CD4-positive, alpha-beta T cell (primary cell): ENCODE measurements at regions not wholly inside any gene's neighbourhood (a gene's known extent, or its start where the extent isn't known, plus 50 kb on each side); places are given as distances from the start of the nearest gene placed in this dataset.

ENCODE experiments used
- ATAC-seq: fragments of 200-7000 bp; cut with Tn5 transposase; one replicate; pipeline ENCODE4 v1.10.0; 2022; ENCODE audit warnings: mild to moderate bottlenecking; ENCODE audit not compliant: poor library complexity
- CTCF ChIA-PET: fragments of 350-600 bp; sonication (Branson Sonifier 250); formaldehyde crosslinking; loops from one replicate; lab custom pipeline; 2021; ENCODE audit warnings: antibody characterized with exemption, inconsistent platforms; lab: Charles Lee
- POLR2A ChIA-PET: fragments of 350-600 bp; sonication (Branson Sonifier 250); formaldehyde crosslinking; loops from one replicate; lab custom pipeline; 2021; ENCODE audit warnings: antibody characterized with exemption, inconsistent platforms; lab: Charles Lee
- DNase-seq, 14 experiments: peaks; one replicate each; pipeline ENCODE4 v3.0.0-alpha.2; 2013 to 2020; ENCODE audit warnings: mixed read lengths in 2 of 14
- H3K27ac ChIP-seq, 2 donors: one replicate each; pipeline versions ENCODE4 v1.5.1 to v1.7.0; 2013; ENCODE audit warnings: low read length in 2 of 2, low read depth in 1 of 2, mild to moderate bottlenecking in 1 of 2
- H3K27me3 ChIP-seq, 2 experiments: 1 replicate in 1 of 2; 2 replicates in 1 of 2; pipeline versions ENCODE4 v1.6.1 to v1.7.0; 2013; ENCODE audit warnings: low read length in 2 of 2, control low read depth in 1 of 2, mild to moderate bottlenecking in 1 of 2, moderate library complexity in 1 of 2; ENCODE audit not compliant: insufficient read depth in 2 of 2, control insufficient read depth in 1 of 2
- H3K36me3 ChIP-seq: one replicate; pipeline ENCODE4 v1.6.1; 2013; ENCODE audit warnings: low read length, control low read depth; ENCODE audit not compliant: insufficient read depth
- H3K4me1 ChIP-seq: one replicate; pipeline ENCODE4 v1.6.1; 2013; ENCODE audit warnings: low read length, control low read depth; ENCODE audit not compliant: insufficient read depth
- H3K4me3 ChIP-seq: one replicate; pipeline ENCODE4 v1.5.1; 2013; ENCODE audit warnings: mild to moderate bottlenecking, low read length, moderate library complexity
- H3K9me3 ChIP-seq, 2 experiments: 1 replicate in 1 of 2; 2 replicates in 1 of 2; pipeline versions ENCODE4 v1.6.1 to v1.7.0; 2013; ENCODE audit warnings: low read length in 2 of 2, mild to moderate bottlenecking in 2 of 2, control low read depth in 1 of 2, moderate library complexity in 1 of 2; ENCODE audit not compliant: control insufficient read depth in 1 of 2, insufficient read depth in 1 of 2
- H3K27ac Mint-ChIP-seq: one replicate; pipeline ENCODE4 v1.8.0; 2020; ENCODE audit warnings: mixed read lengths
- H3K27me3 Mint-ChIP-seq: one replicate; pipeline ENCODE4 v1.8.0; 2021; ENCODE audit warnings: mixed read lengths
- H3K36me3 Mint-ChIP-seq: one replicate; pipeline ENCODE4 v1.8.0; 2021; ENCODE audit warnings: low read depth, mixed read lengths
- H3K4me1 Mint-ChIP-seq: one replicate; pipeline ENCODE4 v1.8.0; 2021; ENCODE audit warnings: low read depth, mixed read lengths
- H3K4me3 Mint-ChIP-seq: one replicate; pipeline ENCODE4 v1.8.0; 2020; ENCODE audit warnings: mild to moderate bottlenecking, mixed read lengths
- H3K9me3 Mint-ChIP-seq: one replicate; pipeline ENCODE4 v1.8.0; 2020; ENCODE audit warnings: mixed read lengths
- intact Hi-C, 2 experiments: fragments of 100-400 bp; cut with DNase I in 1 of 2; cut with micrococcal nuclease in 1 of 2; formaldehyde crosslinking; loops; one replicate each; pipeline versions ENCODE4 v1.15.1 to v1.9.0; 2023 to 2025; cut with DNase I, micrococcal nuclease
- TF ChIP-seq, protein P1 (sequence below): fragments of 200-600 bp; IDR thresholded peaks from one replicate; pipeline ENCODE4 v1.8.0; 2022; ENCODE audit warnings: antibody characterized with exemption, mild to moderate bottlenecking

DNA sequence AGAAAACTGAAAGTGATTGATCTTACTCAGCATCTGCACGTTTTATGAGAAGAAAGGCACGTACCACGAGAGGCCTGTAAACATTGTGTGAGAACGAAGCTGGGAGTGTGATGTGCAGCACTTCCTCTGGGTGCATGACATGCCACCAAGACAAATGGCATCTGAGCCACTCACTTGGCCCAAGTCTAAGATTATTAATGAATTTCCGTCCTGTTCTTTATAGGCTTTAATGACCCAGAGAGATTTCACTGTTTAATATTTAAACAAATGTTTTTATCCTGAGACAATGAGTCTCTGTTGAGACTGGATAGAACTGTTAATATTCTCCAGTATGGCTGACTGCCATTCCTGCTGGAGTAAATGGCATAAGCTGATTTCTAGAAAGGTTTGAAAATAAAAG lies 172.6 kb upstream of the PHACTR1 start:
- Mint-ChIP-seq H3K4me1 (no peaks in the 10 kb centered on the region), H3K27me3 (peaks cover 13% of the 10 kb centered on the region), H3K9me3 (peaks cover 2% of the 10 kb centered on the region), H3K4me3 (no peak overlapping the region), H3K27ac (no peak overlapping the region), H3K36me3 (no peaks in the 10 kb centered on the region)
- Histone ChIP-seq H3K27ac (no peak overlapping the region), H3K9me3 (no peaks in the 10 kb centered on the region), H3K4me1 (no peaks in the 10 kb centered on the region), H3K36me3 (no peaks in the 10 kb centered on the region), H3K4me3 (no peak overlapping the region), H3K27me3 (no peaks in the 10 kb centered on the region)
- TF ChIP-seq, protein P1, sequence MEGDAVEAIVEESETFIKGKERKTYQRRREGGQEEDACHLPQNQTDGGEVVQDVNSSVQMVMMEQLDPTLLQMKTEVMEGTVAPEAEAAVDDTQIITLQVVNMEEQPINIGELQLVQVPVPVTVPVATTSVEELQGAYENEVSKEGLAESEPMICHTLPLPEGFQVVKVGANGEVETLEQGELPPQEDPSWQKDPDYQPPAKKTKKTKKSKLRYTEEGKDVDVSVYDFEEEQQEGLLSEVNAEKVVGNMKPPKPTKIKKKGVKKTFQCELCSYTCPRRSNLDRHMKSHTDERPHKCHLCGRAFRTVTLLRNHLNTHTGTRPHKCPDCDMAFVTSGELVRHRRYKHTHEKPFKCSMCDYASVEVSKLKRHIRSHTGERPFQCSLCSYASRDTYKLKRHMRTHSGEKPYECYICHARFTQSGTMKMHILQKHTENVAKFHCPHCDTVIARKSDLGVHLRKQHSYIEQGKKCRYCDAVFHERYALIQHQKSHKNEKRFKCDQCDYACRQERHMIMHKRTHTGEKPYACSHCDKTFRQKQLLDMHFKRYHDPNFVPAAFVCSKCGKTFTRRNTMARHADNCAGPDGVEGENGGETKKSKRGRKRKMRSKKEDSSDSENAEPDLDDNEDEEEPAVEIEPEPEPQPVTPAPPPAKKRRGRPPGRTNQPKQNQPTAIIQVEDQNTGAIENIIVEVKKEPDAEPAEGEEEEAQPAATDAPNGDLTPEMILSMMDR, result no peak
- CTCF ChIA-PET, result no interaction called here
- intact Hi-C loops, result loop anchor here in 1 of 2 experiments (10.0 kb wide), 1 partner anchor 651 kb away; no protein-coding TSS in a partner anchor
- POLR2A ChIA-PET, result no interaction called here
- no peak for ATAC-seq
- DNase-seq, result no peak

- H3K27ac ChIP-seq, result no peak overlapping the region
- ATAC-seq, result no peak
- Mint-ChIP-seq H3K4me3 (no peak overlapping the region), H3K9me3 (peaks cover 2% of the 10 kb centered on the region), H3K4me1 (no peaks in the 10 kb centered on the region), H3K27ac (no peak overlapping the region), H3K27me3 (peaks cover 7% of the 10 kb centered on the region), H3K36me3 (no peaks in the 10 kb centered on the region)
- TF ChIP-seq, protein P1, result no peak
- H3K4me3 ChIP-seq, result no peak overlapping the region
- no peaks in the 10 kb centered on the region for H3K9me3 ChIP-seq
- no peaks in the 10 kb centered on the region for H3K27me3 ChIP-seq
- DNase-seq, result no peak
- no peaks in the 10 kb centered on the region for H3K36me3 ChIP-seq
- intact Hi-C loops, result loop anchor here in 1 of 2 experiments (10.0 kb wide), 1 partner anchor 650 kb away; no protein-coding TSS in a partner anchor
- CTCF ChIA-PET, result no interaction called here
- no peaks in the 10 kb centered on the region for H3K4me1 ChIP-seq
- POLR2A ChIA-PET, result no interaction called here
Measured at GRCh38 chr6:12544821-12545565, 171.6 kb upstream of the PHACTR1 start.

DNA sequence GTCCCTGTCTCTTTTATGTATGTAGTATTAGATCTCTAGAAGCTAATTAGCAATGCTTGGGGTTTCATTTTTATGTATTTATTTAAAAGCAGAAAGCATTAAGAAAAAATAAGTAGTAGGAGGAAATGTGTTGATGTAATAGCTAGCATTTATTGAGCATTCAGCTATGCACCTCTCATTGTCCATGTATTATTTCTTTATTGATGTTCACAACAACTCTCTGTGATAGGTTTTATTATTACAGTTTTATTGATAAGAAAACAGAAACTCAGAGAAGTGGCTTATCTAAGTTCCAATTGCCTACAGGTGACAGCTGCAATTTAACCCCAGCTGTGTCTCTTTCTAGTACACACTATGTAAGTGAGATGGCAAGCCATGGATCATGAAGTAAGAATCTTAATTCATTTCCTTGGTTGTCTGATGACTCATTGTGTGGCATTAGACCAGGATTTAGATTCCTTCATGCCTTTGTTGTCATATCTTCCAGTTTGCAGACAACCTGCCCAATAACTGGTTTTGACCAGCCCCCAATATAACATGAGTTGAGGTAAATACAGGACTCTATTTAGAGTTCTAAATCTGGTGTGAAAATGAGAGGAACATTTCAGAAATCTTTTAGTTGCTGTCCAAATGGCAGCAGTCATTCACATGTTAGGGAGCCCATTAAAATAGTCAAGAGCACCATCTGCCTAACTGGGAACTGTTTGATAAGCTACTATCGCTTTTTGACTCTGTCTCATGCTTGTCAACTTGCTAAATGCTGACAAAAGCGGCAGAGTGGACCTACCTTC lies 170.8 kb upstream of the PHACTR1 start:
- ATAC-seq, result no peak
- no peaks in the 10 kb centered on the region for H3K27me3 ChIP-seq
- no peaks in the 10 kb centered on the region for H3K36me3 ChIP-seq
- Mint-ChIP-seq H3K36me3 (no peaks in the 10 kb centered on the region), H3K27ac (no peak overlapping the region), H3K4me3 (no peak overlapping the region), H3K9me3 (peaks cover 2% of the 10 kb centered on the region), H3K4me1 (no peaks in the 10 kb centered on the region), H3K27me3 (peaks cover 7% of the 10 kb centered on the region)
- intact Hi-C loops, result loop anchor here in 1 of 2 experiments (10.0 kb wide), 1 partner anchor 649 kb away; no protein-coding TSS in a partner anchor
- no peaks in the 10 kb centered on the region for H3K4me1 ChIP-seq
- H3K27ac ChIP-seq, result no peak overlapping the region
- no peak overlapping the region for H3K4me3 ChIP-seq
- TF ChIP-seq, protein P1, result no peak
- ChIA-PET CTCF (no interaction called here), POLR2A (no interaction called here)
- no peaks in the 10 kb centered on the region for H3K9me3 ChIP-seq
- DNase-seq, result no peak
